PC-3 (cell line): ENCODE measurements at regions not wholly inside any gene's neighbourhood (a gene's known extent, or its start where the extent isn't known, plus 50 kb on each side); places are given as distances from the start of the nearest gene placed in this dataset.

Source experiments
- ATAC-seq: fragments of 200-7000 bp; cut with Tn5 transposase; 2 replicates; pipeline ENCODE4 v1.9.1; 2020; ENCODE audit warnings: mild to moderate bottlenecking, moderate library complexity
- BruUV-seq: library from RNA; stranded (reverse); fragments of 400-500 nt; replicated peaks from 2 replicates; lab custom pipeline; 2021; lab: Mats Ljungman, UMichigan
- CTCF ChIA-PET: fragments of 300-600 bp; sonication (Branson Sonifier 250); formaldehyde crosslinking; loops from one replicate; lab custom pipeline; 2022; ENCODE audit warnings: antibody characterized with exemption; lab: Charles Lee
- POLR2A ChIA-PET: fragments of 300-600 bp; sonication (Branson Sonifier 250); formaldehyde crosslinking; loops from one replicate; lab custom pipeline; 2022; ENCODE audit warnings: antibody characterized with exemption; ENCODE audit not compliant: unreplicated experiment; lab: Charles Lee
- DNase-seq: peaks from one replicate; pipeline ENCODE4 v3.0.0-alpha.2; 2015
- H2AFZ ChIP-seq: fragments of 300-600 bp; sonication (generic); 2 replicates; pipeline ENCODE4 v1.6.0; 2016; ENCODE audit warnings: antibody characterized with exemption, low read length
- H3F3A ChIP-seq: fragments of 300-600 bp; sonication (generic); one replicate; pipeline ENCODE4 v1.6.0; 2017; ENCODE audit warnings: antibody characterized with exemption, low read length, control low read depth, mild to moderate bottlenecking; ENCODE audit not compliant: unreplicated experiment
- H3K27ac ChIP-seq: fragments of 300-600 bp; sonication (generic); 2 replicates; pipeline ENCODE4 v1.5.1; 2016; ENCODE audit warnings: mild to moderate bottlenecking, low read length
- H3K27me3 ChIP-seq: fragments of 300-600 bp; sonication (generic); 2 replicates; pipeline ENCODE4 v1.6.1; 2016; ENCODE audit warnings: low read length, mixed read lengths
- H3K36me3 ChIP-seq: fragments of 300-600 bp; sonication (generic); 2 replicates; pipeline ENCODE4 v1.6.1; 2016; ENCODE audit warnings: low read depth, mixed run types, low read length, mixed read lengths
- H3K4me1 ChIP-seq: fragments of 300-600 bp; sonication (generic); 2 replicates; pipeline ENCODE4 v1.5.1; 2016; ENCODE audit warnings: low read length; ENCODE audit not compliant: insufficient read depth
- H3K4me2 ChIP-seq: fragments of 300-600 bp; sonication (generic); 2 replicates; pipeline ENCODE4 v1.6.0; 2016; ENCODE audit warnings: low read length
- H3K4me3 ChIP-seq: fragments of 300-600 bp; sonication (generic); 2 replicates; pipeline ENCODE4 v1.5.1; 2016; ENCODE audit warnings: mild to moderate bottlenecking, low read length, mixed read lengths
- H3K79me2 ChIP-seq: fragments of 300-600 bp; sonication (generic); 2 replicates; pipeline ENCODE4 v1.6.1; 2017; ENCODE audit warnings: low read length, mixed read lengths
- H3K9ac ChIP-seq: fragments of 300-600 bp; sonication (generic); 2 replicates; pipeline ENCODE4 v1.6.0; 2016; ENCODE audit warnings: mild to moderate bottlenecking, low read length
- H3K9me2 ChIP-seq: fragments of 300-600 bp; sonication (generic); replicated peaks from 2 replicates; pipeline ENCODE4 v1.6.1; 2016; ENCODE audit warnings: mixed run types, low read length, mixed read lengths
- H3K9me3 ChIP-seq: fragments of 300-600 bp; sonication (generic); 2 replicates; pipeline ENCODE4 v1.6.1; 2016; ENCODE audit warnings: low read length, mixed read lengths
- H4K20me1 ChIP-seq: fragments of 300-600 bp; sonication (generic); 2 replicates; pipeline ENCODE4 v1.6.1; 2016; ENCODE audit warnings: low read length, mixed read lengths
- CTCF ChIP-seq: fragments of 300-600 bp; sonication (generic); conservative IDR thresholded peaks from 2 replicates; pipeline ENCODE4 v1.5.1; 2017; ENCODE audit warnings: antibody characterized with exemption, low read depth, mild to moderate bottlenecking, low read length
- EZH2 ChIP-seq: fragments of 300-600 bp; sonication (generic); IDR thresholded peaks from one replicate; pipeline ENCODE4 v1.6.1; 2017; ENCODE audit warnings: antibody characterized with exemption, mild to moderate bottlenecking, low read length; ENCODE audit not compliant: unreplicated experiment
- EZH2phosphoT487 ChIP-seq: fragments of 300-600 bp; sonication (generic); IDR thresholded peaks from 2 replicates; pipeline ENCODE4 v1.6.1; 2018; ENCODE audit warnings: mild to moderate bottlenecking, antibody characterized with exemption, low read length, borderline replicate concordance
- intact Hi-C: fragments of 100-400 bp; cut with micrococcal nuclease; formaldehyde crosslinking; loops from 2 replicates; pipeline ENCODE4 v1.9.0; 2023

- TF ChIP-seq EZH2 (no peak), EZH2phosphoT487 (no peak), CTCF (no peak)
- Histone ChIP-seq H3F3A (no peaks in the 10 kb centered on the region), H3K9ac (no peak overlapping the region), H3K79me2 (no peaks in the 10 kb centered on the region), H3K9me2 (no peaks in the 10 kb centered on the region), H3K27me3 (no peaks in the 10 kb centered on the region), H3K27ac (no peak overlapping the region), H3K9me3 (no peaks in the 10 kb centered on the region), H2AFZ (no peak overlapping the region), H3K36me3 (no peaks in the 10 kb centered on the region), H3K4me3 (no peak overlapping the region), H4K20me1 (no peaks in the 10 kb centered on the region), H3K4me2 (no peak overlapping the region), H3K4me1 (no peaks in the 10 kb centered on the region)
- ChIA-PET POLR2A (no interaction called here), CTCF (no interaction called here)
- ATAC-seq (no peak), DNase-seq (no peak)
- intact Hi-C loops: no loop called here
- no TSS peak for BruUV-seq
Observed at GRCh38 chr4:96986816-96987215, 1146.9 kb downstream of the PDHA2 start.

GRCh38 chr4:96991083-96991482 lies 1151.2 kb downstream of the PDHA2 start:
- Histone ChIP-seq H3K9ac (no peak overlapping the region), H3K4me1 (no peaks in the 10 kb centered on the region), H3K79me2 (no peaks in the 10 kb centered on the region), H3K9me3 (no peaks in the 10 kb centered on the region), H3K4me2 (no peak overlapping the region), H3K4me3 (no peak overlapping the region), H3K9me2 (no peaks in the 10 kb centered on the region), H3F3A (no peaks in the 10 kb centered on the region), H2AFZ (no peak overlapping the region), H3K36me3 (no peaks in the 10 kb centered on the region), H3K27ac (no peak overlapping the region), H4K20me1 (no peaks in the 10 kb centered on the region), H3K27me3 (no peaks in the 10 kb centered on the region)
- ATAC-seq (no peak), DNase-seq (no peak)
- TF ChIP-seq EZH2: no peak
- no peak for TF ChIP-seq CTCF
- no peak for TF ChIP-seq EZH2phosphoT487
- intact Hi-C loops: no loop called here
- CTCF ChIA-PET: no interaction called here
- POLR2A ChIA-PET: no interaction called here
- BruUV-seq: no TSS peak

- Histone ChIP-seq H3K79me2 (no peaks in the 10 kb centered on the region), H3K9me3 (no peaks in the 10 kb centered on the region), H3K27me3 (no peaks in the 10 kb centered on the region), H3K27ac (no peak overlapping the region), H3K9ac (no peak overlapping the region), H4K20me1 (no peaks in the 10 kb centered on the region), H3K9me2 (no peaks in the 10 kb centered on the region), H3K4me3 (no peak overlapping the region), H3K4me1 (no peaks in the 10 kb centered on the region), H3K4me2 (no peak overlapping the region), H3K36me3 (no peaks in the 10 kb centered on the region), H3F3A (no peaks in the 10 kb centered on the region), H2AFZ (no peak overlapping the region)
- no peak for DNase-seq
- no TSS peak for BruUV-seq
- no peak for ATAC-seq
- CTCF ChIA-PET: no interaction called here
- POLR2A ChIA-PET: no interaction called here
- intact Hi-C loops: no loop called here
- TF ChIP-seq EZH2 (no peak), CTCF (no peak)
Observed at GRCh38 chr4:96992443-96992842, 1150.8 kb downstream of the STPG2 start.
